B cell (primary cell): ENCODE measurements at regions not wholly inside any gene's neighbourhood (a gene's known extent, or its start where the extent isn't known, plus 50 kb on each side); places are given as distances from the start of the nearest gene placed in this dataset.

Experiments used
- ATAC-seq: fragments of 200-7000 bp; cut with Tn5 transposase; one replicate; pipeline ENCODE4 v1.10.0; 2021; ENCODE audit warnings: low read depth, mild to moderate bottlenecking, moderate number of reproducible peaks, moderate library complexity
- CTCF ChIA-PET: fragments of 350-600 bp; sonication (Branson Sonifier 250); formaldehyde crosslinking; loops from one replicate; lab custom pipeline; 2021; ENCODE audit warnings: antibody characterized with exemption, inconsistent platforms; lab: Charles Lee
- POLR2A ChIA-PET: fragments of 350-600 bp; sonication (Branson Sonifier 250); formaldehyde crosslinking; loops from one replicate; lab custom pipeline; 2021; ENCODE audit warnings: antibody characterized with exemption; lab: Charles Lee
- DNase-seq: peaks from one replicate; pipeline ENCODE4 v3.0.0; 2013
- H2AFZ ChIP-seq: 2 replicates; pipeline ENCODE4 v1.6.1; 2012; ENCODE audit warnings: mild to moderate bottlenecking, low read depth, low read length; ENCODE audit not compliant: insufficient read depth, poor library complexity, severe bottlenecking
- H3K27ac ChIP-seq, 2 donors: 1 replicate in 1 of 2; 2 replicates in 1 of 2; pipeline ENCODE4 v1.5.1; 2012 to 2013; ENCODE audit warnings: low read length in 2 of 2, mild to moderate bottlenecking in 2 of 2, moderate library complexity in 1 of 2
- H3K27me3 ChIP-seq, 4 experiments: fragments of 200-600 bp in 1 of 4; sonication (generic) in 1 of 4; replicated peaks in 1 of 4; 1 replicate in 2 of 4; 2 replicates in 2 of 4; pipeline versions ENCODE4 v1.6.1 to v1.7.0; 2013 to 2016; ENCODE audit warnings: low read length in 3 of 4, mild to moderate bottlenecking in 2 of 4, mixed read lengths in 1 of 4, moderate library complexity in 1 of 4; ENCODE audit not compliant: insufficient read depth in 4 of 4, control insufficient read depth in 3 of 4; ENCODE audit errors: control extremely low read depth in 1 of 4
- H3K36me3 ChIP-seq, 2 experiments: replicated peaks in 1 of 2; 1 replicate in 1 of 2; 2 replicates in 1 of 2; pipeline versions ENCODE4 v1.6.1 to v1.7.1; 2013; ENCODE audit warnings: low read length in 1 of 2; ENCODE audit not compliant: insufficient read depth in 2 of 2, control insufficient read depth in 1 of 2; ENCODE audit errors: control extremely low read depth in 1 of 2, extremely low read depth in 1 of 2
- H3K4me1 ChIP-seq, 2 donors: fragments of 200-600 bp in 1 of 2; sonication (generic) in 1 of 2; 1 replicate in 1 of 2; 2 replicates in 1 of 2; pipeline versions ENCODE4 v1.5.1 to v1.6.1; 2013 to 2017; ENCODE audit warnings: low read length in 2 of 2; ENCODE audit not compliant: control insufficient read depth in 2 of 2, insufficient read depth in 2 of 2
- H3K4me2 ChIP-seq: replicated peaks from 2 replicates; pipeline ENCODE3; 2012; ENCODE audit warnings: mild to moderate bottlenecking, low read depth, low read length; ENCODE audit not compliant: poor library complexity, severe bottlenecking
- H3K4me3 ChIP-seq, 5 experiments: fragments of 200-600 bp in 1 of 5; sonication (generic) in 1 of 5; 1 replicate in 3 of 5; 2 replicates in 2 of 5; pipeline versions ENCODE4 v1.5.1 to v1.7.0; 2011 to 2016; ENCODE audit warnings: low read length in 4 of 5, mild to moderate bottlenecking in 4 of 5, low read depth in 2 of 5, control low read depth in 1 of 5, moderate library complexity in 1 of 5; ENCODE audit not compliant: insufficient read depth in 1 of 5; ENCODE audit errors: control extremely low read depth in 1 of 5, extremely low read depth in 1 of 5
- H3K79me2 ChIP-seq: fragments of 200-600 bp; sonication (generic); one replicate; pipeline ENCODE4 v1.6.0; 2016; ENCODE audit warnings: low read length; ENCODE audit not compliant: control insufficient read depth, insufficient read depth
- H3K9ac ChIP-seq: fragments of 200-600 bp; sonication (generic); 2 replicates; pipeline ENCODE4 v1.6.1; 2017; ENCODE audit warnings: mild to moderate bottlenecking, low read length, moderate library complexity
- H3K9me3 ChIP-seq, 3 donors: one replicate each; pipeline versions ENCODE4 v1.6.1 to v1.7.1; 2013; ENCODE audit warnings: low read length in 2 of 3; ENCODE audit not compliant: control insufficient read depth in 2 of 3, insufficient read depth in 1 of 3; ENCODE audit errors: control extremely low read depth in 1 of 3
- H4K20me1 ChIP-seq: 2 replicates; pipeline ENCODE4 v1.6.0; 2012; ENCODE audit warnings: mild to moderate bottlenecking, low read length; ENCODE audit not compliant: insufficient read depth, control insufficient read depth, poor library complexity, severe bottlenecking
- H3K27ac Mint-ChIP-seq: one replicate; pipeline ENCODE4 v1.8.0; 2021; ENCODE audit warnings: mixed read lengths
- H3K27me3 Mint-ChIP-seq: one replicate; pipeline ENCODE4 v1.8.0; 2021; ENCODE audit warnings: mixed read lengths
- H3K4me1 Mint-ChIP-seq: one replicate; pipeline ENCODE4 v1.8.0; 2021; ENCODE audit warnings: mixed read lengths
- H3K4me3 Mint-ChIP-seq: one replicate; pipeline ENCODE4 v1.8.0; 2021; ENCODE audit warnings: mixed read lengths
- H3K9me3 Mint-ChIP-seq: one replicate; pipeline ENCODE4 v1.8.0; 2022; ENCODE audit warnings: mixed read lengths; ENCODE audit not compliant: insufficient read depth
- EZH2 ChIP-seq: IDR thresholded peaks from 2 replicates; pipeline ENCODE4 v1.6.1; 2012; ENCODE audit warnings: borderline replicate concordance, low read depth, mild to moderate bottlenecking, moderate library complexity, low read length; ENCODE audit not compliant: insufficient read depth, poor library complexity, severe bottlenecking
- WGBS: methylation state at CpG from one replicate; pipeline ENCODE4 v1.1.5; 2013; ENCODE audit warnings: missing lambda C conversion rate; ENCODE audit not compliant: insufficient coverage; 5-methylcytosine and 5-hydroxymethylcytosine counted together
- intact Hi-C: fragments of 100-400 bp; cut with micrococcal nuclease; formaldehyde crosslinking; loops from one replicate; pipeline ENCODE4 v1.10.0; 2022
- TF ChIP-seq, protein P1 (sequence below): fragments of 200-600 bp; IDR thresholded peaks from one replicate; pipeline ENCODE4 v1.8.0; 2022; ENCODE audit warnings: antibody characterized with exemption, mild to moderate bottlenecking

DNA sequence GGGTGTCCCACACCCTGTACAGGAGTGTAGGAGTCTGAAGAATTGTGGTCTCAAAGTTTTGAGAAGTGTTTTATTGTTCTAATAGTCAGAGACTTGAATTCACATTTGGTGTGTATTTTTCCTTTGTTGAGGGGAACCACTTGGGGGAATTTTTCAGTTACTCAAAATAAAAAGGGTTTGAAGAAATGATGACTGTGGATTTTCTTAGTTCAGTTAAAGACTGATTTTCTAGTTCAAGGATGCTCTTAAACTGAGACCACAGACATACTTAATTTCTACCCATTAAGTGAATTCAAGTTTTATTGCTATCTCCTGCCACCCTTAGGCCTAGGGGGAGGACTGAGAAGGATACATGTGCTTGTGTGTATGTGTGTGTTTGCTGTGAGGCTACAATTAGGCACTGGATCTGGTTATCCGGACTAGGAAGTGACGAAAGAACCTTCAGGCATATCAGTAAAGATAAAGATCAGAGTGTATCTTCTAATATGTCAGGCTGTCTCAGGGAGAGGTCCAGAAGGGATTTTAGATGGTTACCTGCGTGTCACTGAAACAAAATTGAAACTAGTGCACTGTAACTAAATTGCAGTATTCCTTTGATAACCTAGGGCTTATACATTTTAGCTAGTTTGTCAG lies 234.9 kb upstream of the DACH1 start:
- POLR2A ChIA-PET = no interaction called here
- DNase-seq (no peak), ATAC-seq (no peak)
- H3K4me1 Mint-ChIP-seq = no peaks in the 10 kb centered on the region
- H3K27me3 Mint-ChIP-seq = no peaks in the 10 kb centered on the region
- Histone ChIP-seq H3K9ac (no peak overlapping the region), H3K36me3 (no peaks in the 10 kb centered on the region), H4K20me1 (no peaks in the 10 kb centered on the region), H3K4me1 (no peaks in the 10 kb centered on the region), H3K27me3 (no peaks in the 10 kb centered on the region), H3K9me3 (peaks cover 0 to 4% (median 0%) of the 10 kb centered on the region in 3 donors), H3K27ac (no peak overlapping the region), H2AFZ (no peak overlapping the region), H3K4me3 (no peak overlapping the region), H3K4me2 (no peak overlapping the region), H3K79me2 (no peaks in the 10 kb centered on the region)
- intact Hi-C loops = no loop called here
- H3K9me3 Mint-ChIP-seq = peaks cover 2% of the 10 kb centered on the region
- TF ChIP-seq, protein P1, sequence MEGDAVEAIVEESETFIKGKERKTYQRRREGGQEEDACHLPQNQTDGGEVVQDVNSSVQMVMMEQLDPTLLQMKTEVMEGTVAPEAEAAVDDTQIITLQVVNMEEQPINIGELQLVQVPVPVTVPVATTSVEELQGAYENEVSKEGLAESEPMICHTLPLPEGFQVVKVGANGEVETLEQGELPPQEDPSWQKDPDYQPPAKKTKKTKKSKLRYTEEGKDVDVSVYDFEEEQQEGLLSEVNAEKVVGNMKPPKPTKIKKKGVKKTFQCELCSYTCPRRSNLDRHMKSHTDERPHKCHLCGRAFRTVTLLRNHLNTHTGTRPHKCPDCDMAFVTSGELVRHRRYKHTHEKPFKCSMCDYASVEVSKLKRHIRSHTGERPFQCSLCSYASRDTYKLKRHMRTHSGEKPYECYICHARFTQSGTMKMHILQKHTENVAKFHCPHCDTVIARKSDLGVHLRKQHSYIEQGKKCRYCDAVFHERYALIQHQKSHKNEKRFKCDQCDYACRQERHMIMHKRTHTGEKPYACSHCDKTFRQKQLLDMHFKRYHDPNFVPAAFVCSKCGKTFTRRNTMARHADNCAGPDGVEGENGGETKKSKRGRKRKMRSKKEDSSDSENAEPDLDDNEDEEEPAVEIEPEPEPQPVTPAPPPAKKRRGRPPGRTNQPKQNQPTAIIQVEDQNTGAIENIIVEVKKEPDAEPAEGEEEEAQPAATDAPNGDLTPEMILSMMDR = no peak
- no peak for TF ChIP-seq EZH2
- no CpG with 5 or more reads among the region's 3 CpGs for WGBS
- CTCF ChIA-PET = no interaction called here
- H3K27ac Mint-ChIP-seq = no peak overlapping the region
- no peak overlapping the region for H3K4me3 Mint-ChIP-seq

DNA sequence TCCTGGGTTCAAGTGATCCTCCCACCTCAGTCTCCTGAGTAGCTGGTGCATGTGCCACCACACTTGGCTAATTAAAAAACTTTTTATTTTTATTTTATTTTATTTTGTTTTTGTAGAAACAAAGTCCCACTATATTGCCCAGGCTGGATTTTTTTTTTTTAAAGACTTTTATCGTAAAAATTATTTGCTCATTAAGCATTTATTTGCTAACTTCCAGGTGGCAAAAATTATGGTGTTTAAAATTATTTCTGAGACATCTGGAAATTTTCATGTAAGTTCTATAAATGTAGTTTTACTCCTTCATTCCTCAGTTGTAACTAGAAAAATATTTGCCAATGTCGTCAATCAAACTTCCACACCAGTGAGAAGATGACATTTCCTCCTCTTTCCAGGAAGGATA lies 233.3 kb upstream of the DACH1 start:
- no CpG with 5 or more reads among the region's 2 CpGs for WGBS
- Mint-ChIP-seq H3K27ac (no peak overlapping the region), H3K9me3 (peaks cover 2% of the 10 kb centered on the region), H3K4me3 (no peak overlapping the region), H3K27me3 (no peaks in the 10 kb centered on the region), H3K4me1 (no peaks in the 10 kb centered on the region)
- Histone ChIP-seq H3K79me2 (no peaks in the 10 kb centered on the region), H3K27ac (no peak overlapping the region), H3K4me3 (no peak overlapping the region), H3K9ac (no peak overlapping the region), H2AFZ (no peak overlapping the region), H3K4me2 (no peak overlapping the region), H3K27me3 (no peaks in the 10 kb centered on the region), H3K36me3 (no peaks in the 10 kb centered on the region), H4K20me1 (no peaks in the 10 kb centered on the region), H3K9me3 (peaks cover 0 to 2% (median 0%) of the 10 kb centered on the region in 3 donors), H3K4me1 (no peaks in the 10 kb centered on the region)
- no peak for DNase-seq
- ChIA-PET POLR2A (no interaction called here), CTCF (no interaction called here)
- no peak for TF ChIP-seq EZH2
- TF ChIP-seq, protein P1 = no peak
- intact Hi-C loops = no loop called here
- ATAC-seq = no peak
